OCI-LY1 (cell line): ENCODE measurements at regions not wholly inside any gene's neighbourhood (a gene's known extent, or its start where the extent isn't known, plus 50 kb on each side); places are given as distances from the start of the nearest gene placed in this dataset.

Experiments used
- H2AFZ ChIP-seq: fragments of 200-600 bp; sonication (generic), shearing (Covaris generic); 2 replicates; pipeline ENCODE4 v1.6.0; 2014; ENCODE audit warnings: antibody characterized with exemption, mild to moderate bottlenecking, low read length
- H3F3A ChIP-seq: fragments of 200-600 bp; sonication (generic), shearing (Covaris generic); 2 replicates; pipeline ENCODE4 v1.6.0; 2014; ENCODE audit warnings: mild to moderate bottlenecking, antibody characterized with exemption, low read length, moderate library complexity; ENCODE audit not compliant: insufficient read depth
- H3K27ac ChIP-seq: fragments of 200-600 bp; sonication (generic); 2 replicates; pipeline ENCODE4 v1.5.1; 2014; ENCODE audit warnings: low read length, mixed run types, mild to moderate bottlenecking, low read depth; ENCODE audit not compliant: poor library complexity, severe bottlenecking
- H3K27me3 ChIP-seq: fragments of 200-600 bp; sonication (generic); 2 replicates; pipeline ENCODE4 v1.6.0; 2014; ENCODE audit warnings: antibody characterized with exemption, mild to moderate bottlenecking, low read length, moderate library complexity; ENCODE audit not compliant: insufficient read depth
- H3K36me3 ChIP-seq: fragments of 200-600 bp; sonication (generic); 2 replicates; pipeline ENCODE4 v1.6.1; 2014; ENCODE audit warnings: mild to moderate bottlenecking, antibody characterized with exemption, low read length, moderate library complexity, mixed read lengths; ENCODE audit not compliant: insufficient read depth
- H3K4me1 ChIP-seq: fragments of 200-600 bp; sonication (generic); 2 replicates; pipeline ENCODE4 v1.5.1; 2014; ENCODE audit warnings: mild to moderate bottlenecking, low read length, moderate library complexity; ENCODE audit not compliant: insufficient read depth, severe bottlenecking
- H3K4me2 ChIP-seq: fragments of 200-600 bp; sonication (generic), shearing (Covaris generic); 2 replicates; pipeline ENCODE4 v1.6.1; 2014; ENCODE audit warnings: low read length
- H3K4me3 ChIP-seq: fragments of 200-600 bp; sonication (generic); 2 replicates; pipeline ENCODE4 v1.5.1; 2014; ENCODE audit warnings: low read length, low read depth, mild to moderate bottlenecking, mixed read lengths; ENCODE audit not compliant: poor library complexity, severe bottlenecking
- H3K79me2 ChIP-seq: fragments of 200-600 bp; shearing (Covaris generic); 2 replicates; pipeline ENCODE4 v1.6.1; 2016; ENCODE audit warnings: mixed run types, low read length, mixed read lengths; ENCODE audit not compliant: insufficient read depth
- H3K9ac ChIP-seq: fragments of 200-600 bp; sonication (generic), shearing (Covaris generic); 2 replicates; pipeline ENCODE4 v1.6.1; 2014; ENCODE audit warnings: mild to moderate bottlenecking, low read length, mixed read lengths
- H3K9me2 ChIP-seq: fragments of 200-600 bp; sonication (generic), shearing (Covaris generic); 2 replicates; pipeline ENCODE4 v1.6.1; 2014; ENCODE audit warnings: low read depth, mild to moderate bottlenecking, low read length, mixed read lengths
- H3K9me3 ChIP-seq: fragments of 200-600 bp; shearing (Covaris generic); 2 replicates; pipeline ENCODE4 v1.6.1; 2014; ENCODE audit warnings: low read length, mixed read lengths
- H4K20me1 ChIP-seq: fragments of 200-600 bp; sonication (generic), shearing (Covaris generic); 2 replicates; pipeline ENCODE4 v1.6.0; 2016; ENCODE audit warnings: mild to moderate bottlenecking, low read length; ENCODE audit not compliant: insufficient read depth
- CTCF ChIP-seq: fragments of 200-600 bp; sonication (generic), shearing (Covaris generic); IDR thresholded peaks from 2 replicates; pipeline ENCODE4 v1.5.1; 2017; ENCODE audit warnings: mild to moderate bottlenecking, antibody characterized with exemption, low read length, moderate library complexity, mixed read lengths
- EZH2 ChIP-seq: fragments of 200-600 bp; sonication (generic), shearing (Covaris generic); IDR thresholded peaks from 2 replicates; pipeline ENCODE4 v1.8.0; 2017; ENCODE audit warnings: borderline replicate concordance, mixed run types, mild to moderate bottlenecking, antibody characterized with exemption, low read length, moderate library complexity, mixed read lengths

DNA sequence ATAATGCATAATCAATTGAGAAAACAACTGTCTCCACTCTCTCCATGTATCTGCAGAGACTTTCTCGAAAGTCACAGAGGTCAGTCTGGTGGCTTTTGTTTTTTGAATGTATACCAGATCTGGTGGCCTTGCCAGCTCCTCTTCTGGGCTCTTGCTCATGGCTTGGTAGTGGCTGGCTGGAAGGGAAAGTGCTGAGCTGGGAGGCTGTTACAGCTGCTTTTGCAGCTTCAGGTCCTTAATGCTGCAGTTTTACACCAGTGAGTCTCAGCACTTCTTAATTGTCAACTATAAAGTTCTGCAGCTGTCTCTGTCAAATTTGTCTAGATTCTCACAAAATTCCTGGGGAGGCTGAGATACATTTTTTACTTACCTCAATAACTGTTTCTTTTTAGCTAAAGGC is 390.0 kb downstream of the GRXCR1 start:
- Histone ChIP-seq H3K27me3 (no peaks in the 10 kb centered on the region), H3F3A (no peaks in the 10 kb centered on the region), H3K36me3 (no peaks in the 10 kb centered on the region), H3K9ac (no peak overlapping the region), H3K27ac (no peak overlapping the region), H4K20me1 (no peaks in the 10 kb centered on the region), H3K9me2 (no peaks in the 10 kb centered on the region), H3K79me2 (no peaks in the 10 kb centered on the region), H3K4me2 (no peak overlapping the region), H3K4me3 (no peak overlapping the region), H3K9me3 (no peaks in the 10 kb centered on the region), H2AFZ (no peak overlapping the region), H3K4me1 (no peaks in the 10 kb centered on the region)
- TF ChIP-seq CTCF = no peak
- TF ChIP-seq EZH2 = no peak

DNA sequence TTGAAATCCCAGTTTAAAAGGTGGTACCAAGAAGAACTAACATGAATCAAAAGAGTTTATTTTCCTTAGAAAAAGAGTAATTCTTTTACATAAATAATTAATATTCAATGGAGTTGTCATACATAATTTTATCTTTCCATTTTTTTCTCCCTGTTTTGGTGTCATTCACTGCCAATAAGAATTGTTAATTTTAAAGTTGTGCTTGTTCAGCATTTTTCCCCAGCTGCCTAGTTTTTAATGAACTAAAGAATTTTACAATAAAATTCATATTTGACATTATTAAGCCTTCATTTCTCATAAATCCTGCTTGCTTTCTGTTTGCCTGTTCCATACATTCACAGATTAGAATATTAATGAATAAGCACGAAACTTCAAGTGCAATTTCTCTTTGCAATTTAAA is 393.6 kb downstream of the GRXCR1 start:
- Histone ChIP-seq H3K9me3 (no peaks in the 10 kb centered on the region), H2AFZ (no peak overlapping the region), H3K27ac (no peak overlapping the region), H3K36me3 (no peaks in the 10 kb centered on the region), H3K27me3 (no peaks in the 10 kb centered on the region), H3K4me3 (no peak overlapping the region), H3K79me2 (no peaks in the 10 kb centered on the region), H3F3A (no peaks in the 10 kb centered on the region), H3K4me2 (no peak overlapping the region), H3K9ac (no peak overlapping the region), H4K20me1 (no peaks in the 10 kb centered on the region), H3K9me2 (no peaks in the 10 kb centered on the region), H3K4me1 (no peaks in the 10 kb centered on the region)
- TF ChIP-seq EZH2 (no peak), CTCF (no peak)

DNA sequence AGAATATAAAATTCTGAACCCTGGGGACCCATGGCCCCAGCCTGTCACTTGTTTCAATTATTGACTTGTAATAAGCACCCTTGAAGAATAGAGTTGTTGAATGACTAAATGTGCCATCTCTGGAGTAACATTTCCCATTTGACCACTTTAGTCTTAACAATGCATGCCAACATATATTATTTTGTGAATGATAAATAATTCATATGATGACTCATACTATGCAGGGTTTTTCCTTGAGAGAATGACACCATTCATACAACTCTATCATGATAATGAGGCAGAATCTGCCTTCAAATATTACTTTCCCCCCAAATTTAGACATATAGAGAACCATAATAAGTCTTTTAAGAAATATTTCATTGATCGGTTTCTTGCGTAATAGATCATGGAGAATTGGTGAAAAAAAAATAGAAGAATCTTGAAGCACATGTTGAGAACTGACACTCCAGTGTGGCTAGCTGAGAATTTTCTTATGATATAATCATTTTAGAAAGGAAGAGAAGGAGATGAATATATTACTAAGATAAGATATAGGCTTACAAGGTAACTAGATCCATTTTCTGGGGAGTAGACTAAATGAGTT is 404.5 kb downstream of the GRXCR1 start:
- Histone ChIP-seq H3K9ac (no peak overlapping the region), H3K79me2 (no peaks in the 10 kb centered on the region), H3K9me2 (no peaks in the 10 kb centered on the region), H3K4me3 (no peak overlapping the region), H3F3A (no peaks in the 10 kb centered on the region), H4K20me1 (no peaks in the 10 kb centered on the region), H3K27me3 (no peaks in the 10 kb centered on the region), H2AFZ (no peak overlapping the region), H3K9me3 (no peaks in the 10 kb centered on the region), H3K4me1 (no peaks in the 10 kb centered on the region), H3K36me3 (no peaks in the 10 kb centered on the region), H3K27ac (no peak overlapping the region), H3K4me2 (no peak overlapping the region)
- TF ChIP-seq EZH2 (no peak), CTCF (no peak)
